ENCODE measurements at regions not wholly inside any gene's neighbourhood (a gene's known extent, or its start where the extent isn't known, plus 50 kb on each side); places are given as distances from the start of the nearest gene placed in this dataset.
"Not testable (repeated sequence)": the region's sequence is repeated elsewhere in the genome, so short reads cannot be mapped to it uniquely, and the experiment has no call there.

GRCh38 chr3:8152821-8153418, 348.7 kb upstream of the LMCD1 start:
- DNase-seq: no peak

- DNase-seq: no peak
Measured at GRCh38 chr3:8153800-8154199, 347.8 kb upstream of the LMCD1 start.

- no peak for DNase-seq
Measured at GRCh38 chr3:8154617-8155016, 347.0 kb upstream of the LMCD1 start.

- no peak for DNase-seq
Measured at GRCh38 chr3:8156138-8156537, 345.5 kb upstream of the LMCD1 start.

- no peak for DNase-seq
Measured at GRCh38 chr3:8156831-8157230, 344.8 kb upstream of the LMCD1 start.

GRCh38 chr3:8157640-8158039, 344.0 kb upstream of the LMCD1 start:
- DNase-seq: no peak

- no peak for DNase-seq
Measured at GRCh38 chr3:8164145-8164544, 337.5 kb upstream of the LMCD1 start.

- DNase-seq: no peak
Measured at GRCh38 chr3:8166014-8166413, 335.6 kb upstream of the LMCD1 start.

- DNase-seq: no peak
Measured at GRCh38 chr3:8170971-8171508, 330.6 kb upstream of the LMCD1 start.

- DNase-seq: no peak
Measured at GRCh38 chr3:8173892-8174291, 327.7 kb upstream of the LMCD1 start.

- not testable (repeated sequence) for DNase-seq
Measured at GRCh38 chr3:8176759-8177483, 324.7 kb upstream of the LMCD1 start.

GRCh38 chr3:8178516-8178915, 323.1 kb upstream of the LMCD1 start:
- DNase-seq: not testable (repeated sequence)

GRCh38 chr3:8182904-8183303, 318.7 kb upstream of the LMCD1 start:
- DNase-seq: no peak

- no peak for DNase-seq
Measured at GRCh38 chr3:8183627-8184026, 318.0 kb upstream of the LMCD1 start.

- DNase-seq: no peak
Measured at GRCh38 chr3:8186213-8186612, 315.4 kb upstream of the LMCD1 start.

GRCh38 chr3:8187996-8188395, 313.6 kb upstream of the LMCD1 start:
- DNase-seq: no peak

- no peak for DNase-seq
Measured at GRCh38 chr3:8189051-8189450, 312.6 kb upstream of the LMCD1 start.

- no peak for DNase-seq
Measured at GRCh38 chr3:8191406-8191805, 310.2 kb upstream of the LMCD1 start.

GRCh38 chr3:8197384-8197783, 304.2 kb upstream of the LMCD1 start:
- DNase-seq: no peak

- DNase-seq: no peak
Measured at GRCh38 chr3:8198605-8199004, 303.0 kb upstream of the LMCD1 start.

- no peak for DNase-seq
Measured at GRCh38 chr3:8200996-8201395, 300.6 kb upstream of the LMCD1 start.

- DNase-seq: no peak
Measured at GRCh38 chr3:8201886-8202285, 299.7 kb upstream of the LMCD1 start.

- no peak for DNase-seq
Measured at GRCh38 chr3:8204331-8204730, 297.3 kb upstream of the LMCD1 start.

- DNase-seq: no peak
Measured at GRCh38 chr3:8204853-8205650, 296.6 kb upstream of the LMCD1 start.
